HS-27A (cell line): ENCODE measurements at regions not wholly inside any gene's neighbourhood (a gene's known extent, or its start where the extent isn't known, plus 50 kb on each side); places are given as distances from the start of the nearest gene placed in this dataset.

Experiments used
- DNase-seq: peaks from one replicate; pipeline ENCODE4 v3.0.0-alpha.2; 2012; ENCODE audit warnings: low read depth, missing footprints

GRCh38 chr3:157718800-157719199, 215.6 kb upstream of the VEPH1 start:
- DNase-seq: no peak

- DNase-seq: no peak
Measured at GRCh38 chr3:157713101-157713500, 209.9 kb upstream of the VEPH1 start.

- DNase-seq: no peak
Measured at GRCh38 chr3:157705258-157705657, 202.0 kb upstream of the VEPH1 start.

GRCh38 chr3:157700405-157700804, 197.2 kb upstream of the VEPH1 start:
- no peak for DNase-seq

- DNase-seq: no peak
Measured at GRCh38 chr3:157695586-157695985, 192.4 kb upstream of the VEPH1 start.

- DNase-seq: no peak
Measured at GRCh38 chr3:157695103-157695502, 191.9 kb upstream of the VEPH1 start.

GRCh38 chr3:157693762-157694161, 190.5 kb upstream of the VEPH1 start:
- no peak for DNase-seq

GRCh38 chr3:157692468-157692867, 189.3 kb upstream of the VEPH1 start:
- no peak for DNase-seq

- DNase-seq: no peak
Measured at GRCh38 chr3:157683668-157684067, 180.5 kb upstream of the VEPH1 start.

GRCh38 chr3:157672061-157672460, 168.8 kb upstream of the VEPH1 start:
- DNase-seq: no peak

- DNase-seq: no peak
Measured at GRCh38 chr3:157671656-157672055, 168.4 kb upstream of the VEPH1 start.

- peak; percentile 9 for DNase-seq
Measured at GRCh38 chr3:157669416-157669815, 166.2 kb upstream of the VEPH1 start.

- DNase-seq: no peak
Measured at GRCh38 chr3:157667493-157667892, 164.3 kb upstream of the VEPH1 start.

GRCh38 chr3:157662171-157662570, 159.0 kb upstream of the VEPH1 start:
- DNase-seq: no peak

GRCh38 chr3:157660847-157661246, 157.6 kb upstream of the VEPH1 start:
- no peak for DNase-seq

GRCh38 chr3:157652366-157652765, 149.2 kb upstream of the VEPH1 start:
- DNase-seq: no peak

- DNase-seq: no peak
Measured at GRCh38 chr3:157650699-157651098, 147.5 kb upstream of the VEPH1 start.

GRCh38 chr3:157650172-157650571, 147.0 kb upstream of the VEPH1 start:
- no peak for DNase-seq

- no peak for DNase-seq
Measured at GRCh38 chr3:157649511-157649910, 146.3 kb upstream of the VEPH1 start.

- DNase-seq: no peak
Measured at GRCh38 chr3:157647820-157648219, 144.6 kb upstream of the VEPH1 start.

- DNase-seq: no peak
Measured at GRCh38 chr3:157639756-157640426, 136.7 kb upstream of the VEPH1 start.

- DNase-seq: no peak
Measured at GRCh38 chr3:157637866-157638265, 134.7 kb upstream of the VEPH1 start.

GRCh38 chr3:157633241-157633640, 130.0 kb upstream of the VEPH1 start:
- DNase-seq: no peak

- no peak for DNase-seq
Measured at GRCh38 chr3:157632075-157632474, 128.9 kb upstream of the VEPH1 start.

- DNase-seq: no peak
Measured at GRCh38 chr3:157631478-157631877, 128.3 kb upstream of the VEPH1 start.
